GM23338 (cell line): ENCODE measurements at regions not wholly inside any gene's neighbourhood (a gene's known extent, or its start where the extent isn't known, plus 50 kb on each side); places are given as distances from the start of the nearest gene placed in this dataset.

Experiments used
- ATAC-seq: fragments of 200-7000 bp; cut with Tn5 transposase; 3 replicates; pipeline ENCODE4 v1.9.1; 2020
- DNase-seq: peaks from one replicate; pipeline ENCODE4 v3.0.0-alpha.2; 2015; ENCODE audit warnings: low spot score
- H2AFZ ChIP-seq: fragments of 200-600 bp; sonication (generic); 2 replicates; pipeline ENCODE4 v1.8.0; 2016; ENCODE audit warnings: antibody characterized with exemption, mild to moderate bottlenecking, moderate library complexity
- H3F3A ChIP-seq: fragments of 200-600 bp; sonication (generic); replicated peaks from 2 replicates; pipeline ENCODE4 v1.8.0; 2017; ENCODE audit warnings: antibody characterized with exemption, mixed run types, low read depth
- H3K27ac ChIP-seq: fragments of 200-600 bp; sonication (generic); 2 replicates; pipeline ENCODE4 v1.6.1; 2016; ENCODE audit warnings: low read depth
- H3K27me3 ChIP-seq: fragments of 200-600 bp; sonication (generic); 2 replicates; pipeline ENCODE4 v1.8.0; 2016; ENCODE audit warnings: mild to moderate bottlenecking, mixed run types, moderate library complexity; ENCODE audit not compliant: insufficient read depth
- H3K36me3 ChIP-seq: fragments of 200-600 bp; sonication (generic); 2 replicates; pipeline ENCODE4 v1.8.0; 2016; ENCODE audit warnings: mild to moderate bottlenecking; ENCODE audit not compliant: insufficient read depth
- H3K4me1 ChIP-seq: fragments of 200-600 bp; sonication (generic); 2 replicates; pipeline ENCODE4 v1.8.0; 2016; ENCODE audit warnings: mild to moderate bottlenecking, moderate library complexity; ENCODE audit not compliant: insufficient read depth
- H3K4me2 ChIP-seq: fragments of 200-600 bp; sonication (generic); 2 replicates; pipeline ENCODE4 v1.7.1; 2017; ENCODE audit warnings: mixed run types
- H3K4me3 ChIP-seq: fragments of 200-600 bp; sonication (generic); 2 replicates; pipeline ENCODE4 v1.6.1; 2016; ENCODE audit warnings: mixed run types
- H3K79me2 ChIP-seq: fragments of 200-600 bp; sonication (generic); replicated peaks from 2 replicates; pipeline ENCODE4 v1.8.0; 2017; ENCODE audit warnings: mild to moderate bottlenecking; ENCODE audit not compliant: insufficient read depth
- H3K9me2 ChIP-seq: fragments of 200-600 bp; sonication (generic); 2 replicates; pipeline ENCODE4 v1.8.0; 2017; ENCODE audit not compliant: insufficient read depth
- H4K20me1 ChIP-seq: fragments of 200-600 bp; sonication (generic); replicated peaks from 2 replicates; pipeline ENCODE4 v1.8.0; 2017; ENCODE audit warnings: mild to moderate bottlenecking; ENCODE audit not compliant: insufficient read depth
- H3K27ac Mint-ChIP-seq: 2 replicates; pipeline ENCODE4 v1.8.0; 2020; ENCODE audit warnings: inconsistent platforms, mild to moderate bottlenecking, moderate library complexity, mixed read lengths
- H3K27me3 Mint-ChIP-seq: 3 replicates; pipeline ENCODE4 v1.8.0; 2022; ENCODE audit warnings: low read depth, mild to moderate bottlenecking, moderate library complexity, mixed read lengths, inconsistent platforms; ENCODE audit not compliant: insufficient read depth, poor library complexity
- H3K36me3 Mint-ChIP-seq: 3 replicates; pipeline ENCODE4 v1.8.0; 2021; ENCODE audit warnings: low read depth, mild to moderate bottlenecking, inconsistent platforms, moderate library complexity, mixed read lengths
- H3K4me1 Mint-ChIP-seq: 3 replicates; pipeline ENCODE4 v1.8.0; 2020; ENCODE audit warnings: mild to moderate bottlenecking, inconsistent platforms, mixed read lengths
- H3K4me3 Mint-ChIP-seq: 3 replicates; pipeline ENCODE4 v1.8.0; 2021; ENCODE audit warnings: moderate library complexity, mild to moderate bottlenecking, inconsistent platforms, mixed read lengths
- H3K9me3 Mint-ChIP-seq: 3 replicates; pipeline ENCODE4 v1.8.0; 2020; ENCODE audit warnings: moderate library complexity, mild to moderate bottlenecking, inconsistent platforms, mixed read lengths
- EZH2phosphoT487 ChIP-seq: fragments of 200-600 bp; sonication (generic); IDR thresholded peaks from one replicate; pipeline ENCODE4 v1.8.1; 2018; ENCODE audit warnings: antibody characterized with exemption; ENCODE audit not compliant: unreplicated experiment
- NANOG ChIP-seq: IDR thresholded peaks from 2 replicates; pipeline ENCODE4 v1.6.1; 2016; ENCODE audit warnings: antibody characterized with exemption, borderline replicate concordance
- POLR2AphosphoS5 ChIP-seq: IDR thresholded peaks from 2 replicates; pipeline ENCODE4 v1.6.1; 2016; ENCODE audit warnings: antibody characterized with exemption, low read depth
- ZNF114 ChIP-seq: fragments of 250-450 bp; sonication (Bioruptor Pico); IDR thresholded peaks from 2 replicates; pipeline ENCODE4 v1.5.0; 2020; ENCODE audit warnings: mild to moderate bottlenecking, moderate library complexity
- TF ChIP-seq, protein P1 (sequence below): fragments of 250-450 bp; sonication (Bioruptor Pico); IDR thresholded peaks from 2 replicates; pipeline ENCODE4 v1.5.0; 2020; ENCODE audit warnings: mild to moderate bottlenecking, moderate library complexity
- TF ChIP-seq, protein P2 (sequence below): IDR thresholded peaks from 2 replicates; pipeline ENCODE4 v1.6.1; 2016; ENCODE audit warnings: antibody characterized with exemption

- TF ChIP-seq, protein P1, sequence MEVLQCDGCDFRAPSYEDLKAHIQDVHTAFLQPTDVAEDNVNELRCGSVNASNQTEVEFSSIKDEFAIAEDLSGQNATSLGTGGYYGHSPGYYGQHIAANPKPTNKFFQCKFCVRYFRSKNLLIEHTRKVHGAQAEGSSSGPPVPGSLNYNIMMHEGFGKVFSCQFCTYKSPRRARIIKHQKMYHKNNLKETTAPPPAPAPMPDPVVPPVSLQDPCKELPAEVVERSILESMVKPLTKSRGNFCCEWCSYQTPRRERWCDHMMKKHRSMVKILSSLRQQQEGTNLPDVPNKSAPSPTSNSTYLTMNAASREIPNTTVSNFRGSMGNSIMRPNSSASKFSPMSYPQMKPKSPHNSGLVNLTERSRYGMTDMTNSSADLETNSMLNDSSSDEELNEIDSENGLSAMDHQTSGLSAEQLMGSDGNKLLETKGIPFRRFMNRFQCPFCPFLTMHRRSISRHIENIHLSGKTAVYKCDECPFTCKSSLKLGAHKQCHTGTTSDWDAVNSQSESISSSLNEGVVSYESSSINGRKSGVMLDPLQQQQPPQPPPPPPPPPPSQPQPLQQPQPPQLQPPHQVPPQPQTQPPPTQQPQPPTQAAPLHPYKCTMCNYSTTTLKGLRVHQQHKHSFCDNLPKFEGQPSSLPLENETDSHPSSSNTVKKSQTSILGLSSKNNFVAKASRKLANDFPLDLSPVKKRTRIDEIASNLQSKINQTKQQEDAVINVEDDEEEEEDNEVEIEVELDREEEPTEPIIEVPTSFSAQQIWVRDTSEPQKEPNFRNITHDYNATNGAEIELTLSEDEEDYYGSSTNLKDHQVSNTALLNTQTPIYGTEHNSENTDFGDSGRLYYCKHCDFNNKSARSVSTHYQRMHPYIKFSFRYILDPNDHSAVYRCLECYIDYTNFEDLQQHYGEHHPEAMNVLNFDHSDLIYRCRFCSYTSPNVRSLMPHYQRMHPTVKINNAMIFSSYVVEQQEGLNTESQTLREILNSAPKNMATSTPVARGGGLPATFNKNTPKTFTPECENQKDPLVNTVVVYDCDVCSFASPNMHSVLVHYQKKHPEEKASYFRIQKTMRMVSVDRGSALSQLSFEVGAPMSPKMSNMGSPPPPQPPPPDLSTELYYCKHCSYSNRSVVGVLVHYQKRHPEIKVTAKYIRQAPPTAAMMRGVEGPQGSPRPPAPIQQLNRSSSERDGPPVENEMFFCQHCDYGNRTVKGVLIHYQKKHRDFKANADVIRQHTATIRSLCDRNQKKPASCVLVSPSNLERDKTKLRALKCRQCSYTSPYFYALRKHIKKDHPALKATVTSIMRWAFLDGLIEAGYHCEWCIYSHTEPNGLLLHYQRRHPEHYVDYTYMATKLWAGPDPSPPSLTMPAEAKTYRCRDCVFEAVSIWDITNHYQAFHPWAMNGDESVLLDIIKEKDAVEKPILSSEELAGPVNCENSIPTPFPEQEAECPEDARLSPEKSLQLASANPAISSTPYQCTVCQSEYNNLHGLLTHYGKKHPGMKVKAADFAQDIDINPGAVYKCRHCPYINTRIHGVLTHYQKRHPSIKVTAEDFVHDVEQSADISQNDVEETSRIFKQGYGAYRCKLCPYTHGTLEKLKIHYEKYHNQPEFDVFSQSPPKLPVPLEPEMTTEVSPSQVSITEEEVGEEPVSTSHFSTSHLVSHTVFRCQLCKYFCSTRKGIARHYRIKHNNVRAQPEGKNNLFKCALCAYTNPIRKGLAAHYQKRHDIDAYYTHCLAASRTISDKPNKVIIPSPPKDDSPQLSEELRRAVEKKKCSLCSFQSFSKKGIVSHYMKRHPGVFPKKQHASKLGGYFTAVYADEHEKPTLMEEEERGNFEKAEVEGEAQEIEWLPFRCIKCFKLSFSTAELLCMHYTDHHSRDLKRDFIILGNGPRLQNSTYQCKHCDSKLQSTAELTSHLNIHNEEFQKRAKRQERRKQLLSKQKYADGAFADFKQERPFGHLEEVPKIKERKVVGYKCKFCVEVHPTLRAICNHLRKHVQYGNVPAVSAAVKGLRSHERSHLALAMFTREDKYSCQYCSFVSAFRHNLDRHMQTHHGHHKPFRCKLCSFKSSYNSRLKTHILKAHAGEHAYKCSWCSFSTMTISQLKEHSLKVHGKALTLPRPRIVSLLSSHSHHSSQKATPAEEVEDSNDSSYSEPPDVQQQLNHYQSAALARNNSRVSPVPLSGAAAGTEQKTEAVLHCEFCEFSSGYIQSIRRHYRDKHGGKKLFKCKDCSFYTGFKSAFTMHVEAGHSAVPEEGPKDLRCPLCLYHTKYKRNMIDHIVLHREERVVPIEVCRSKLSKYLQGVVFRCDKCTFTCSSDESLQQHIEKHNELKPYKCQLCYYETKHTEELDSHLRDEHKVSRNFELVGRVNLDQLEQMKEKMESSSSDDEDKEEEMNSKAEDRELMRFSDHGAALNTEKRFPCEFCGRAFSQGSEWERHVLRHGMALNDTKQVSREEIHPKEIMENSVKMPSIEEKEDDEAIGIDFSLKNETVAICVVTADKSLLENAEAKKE, result no peak
- TF ChIP-seq, protein P2, sequence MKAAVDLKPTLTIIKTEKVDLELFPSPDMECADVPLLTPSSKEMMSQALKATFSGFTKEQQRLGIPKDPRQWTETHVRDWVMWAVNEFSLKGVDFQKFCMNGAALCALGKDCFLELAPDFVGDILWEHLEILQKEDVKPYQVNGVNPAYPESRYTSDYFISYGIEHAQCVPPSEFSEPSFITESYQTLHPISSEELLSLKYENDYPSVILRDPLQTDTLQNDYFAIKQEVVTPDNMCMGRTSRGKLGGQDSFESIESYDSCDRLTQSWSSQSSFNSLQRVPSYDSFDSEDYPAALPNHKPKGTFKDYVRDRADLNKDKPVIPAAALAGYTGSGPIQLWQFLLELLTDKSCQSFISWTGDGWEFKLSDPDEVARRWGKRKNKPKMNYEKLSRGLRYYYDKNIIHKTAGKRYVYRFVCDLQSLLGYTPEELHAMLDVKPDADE, result no peak
- no peak for TF ChIP-seq NANOG
- TF ChIP-seq ZNF114 (CRISPR knock-in tag), result no peak
These were observed 72.3 kb downstream of the KLF6 start (continued) for GRCh38 chr10:3712707-3713106.

DNA sequence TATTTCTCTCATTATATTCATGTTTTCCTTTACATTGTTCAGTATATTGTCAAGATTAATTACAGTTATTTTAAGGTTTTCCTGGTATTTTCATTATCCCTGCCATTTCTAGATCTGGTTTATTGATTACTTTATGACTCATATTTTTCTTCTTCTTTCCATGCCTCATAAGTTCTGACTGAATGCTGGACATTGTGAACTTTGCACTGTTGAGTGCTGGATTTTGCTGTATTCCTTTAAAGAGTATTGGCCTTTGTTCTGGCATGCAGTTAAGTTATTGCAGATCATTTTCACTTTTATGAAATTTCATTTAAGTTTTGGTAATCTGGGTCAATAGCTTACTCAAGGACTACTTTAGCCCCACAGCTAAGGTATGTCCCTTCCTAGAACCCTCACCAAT, 73.1 kb downstream of the KLF6 start:
- Mint-ChIP-seq H3K9me3 (peaks cover 16% of the 10 kb centered on the region; the same call in 2 of the 3 replicates), H3K4me1 (no peaks in the 10 kb centered on the region)
- TF ChIP-seq, protein P2, result no peak
- TF ChIP-seq, protein P1, result no peak
- no peak for TF ChIP-seq POLR2AphosphoS5
- no peak for TF ChIP-seq EZH2phosphoT487

More for the DNA sequence above, 73.1 kb downstream of the KLF6 start:
- Histone ChIP-seq H2AFZ (no peak overlapping the region), H3K36me3 (no peaks in the 10 kb centered on the region), H4K20me1 (no peaks in the 10 kb centered on the region), H3K79me2 (no peaks in the 10 kb centered on the region), H3K4me3 (no peak overlapping the region), H3K27me3 (no peaks in the 10 kb centered on the region), H3K4me1 (no peaks in the 10 kb centered on the region), H3K4me2 (no peak overlapping the region), H3F3A (no peaks in the 10 kb centered on the region), H3K27ac (no peak overlapping the region), H3K9me2 (peaks cover 7% of the 10 kb centered on the region; the same call in 1 of the 2 replicates)
- ATAC-seq (no peak), DNase-seq (no peak)
- Mint-ChIP-seq H3K27ac (no peak overlapping the region), H3K27me3 (no peaks in the 10 kb centered on the region), H3K4me3 (no peak overlapping the region), H3K36me3 (no peaks in the 10 kb centered on the region)
